ENCODE measurements at regions not wholly inside any gene's neighbourhood (a gene's known extent, or its start where the extent isn't known, plus 50 kb on each side); places are given as distances from the start of the nearest gene placed in this dataset.

- H3K36me3 ChIP-seq (ENCODE audit: control insufficient read depth in 3 of 3, insufficient read depth in 2 of 3, low read depth in 1 of 3, low read length in 3 of 3): no peaks in the 10 kb centered on the region
- no peaks in the 10 kb centered on the region for H3K4me1 ChIP-seq (ENCODE audit: control insufficient read depth in 3 of 3, insufficient read depth in 2 of 3, low read depth in 1 of 3, low read length in 2 of 3)
- FAIRE-seq (no peak), DNase-seq (no peak)
- H3K9me3 ChIP-seq (ENCODE audit: control insufficient read depth in 2 of 2, insufficient read depth in 1 of 2, low read depth in 1 of 2, low read length in 1 of 2): no peaks in the 10 kb centered on the region
- no peak overlapping the region for H3K27ac ChIP-seq (ENCODE audit: low read depth in 1 of 3, low read length in 2 of 3)
- no peaks in the 10 kb centered on the region for H3K27me3 ChIP-seq (ENCODE audit: control insufficient read depth in 3 of 3, insufficient read depth in 3 of 3, low read length in 3 of 3)
- H3K4me3 ChIP-seq (ENCODE audit: low read depth in 1 of 3, low read length in 3 of 3): no peak overlapping the region
- 74 to 79% (median 78%) methylated on average over 1 of the region's 1 CpG for WGBS, 3 donors
Observed at GRCh38 chr5:4984461-4984860, 155.7 kb upstream of the ADAMTS16 start.

DNA sequence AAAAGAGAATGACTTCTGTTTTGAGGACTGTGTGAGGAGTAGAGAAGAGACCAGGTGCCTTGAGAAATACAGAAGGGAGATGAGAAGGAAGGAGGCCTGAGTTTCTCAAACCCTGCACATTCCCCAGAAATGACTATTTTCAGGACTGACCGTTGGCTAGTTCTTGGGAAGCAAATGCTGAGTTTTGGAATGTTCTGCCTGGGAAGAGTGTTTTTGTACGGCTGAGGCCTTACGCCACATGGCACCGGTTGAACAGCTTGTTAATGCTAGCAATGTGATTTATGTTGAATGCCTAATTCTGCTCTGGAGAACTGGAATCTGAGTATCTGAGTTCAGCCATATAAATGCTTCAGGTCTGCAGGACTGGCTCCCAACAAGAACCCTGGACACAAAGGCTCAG is 152.7 kb upstream of the ADAMTS16 start:
- no peak overlapping the region for H3K27ac ChIP-seq (ENCODE audit: low read depth in 1 of 3, low read length in 2 of 3)
- H3K4me3 ChIP-seq (ENCODE audit: low read depth in 1 of 3, low read length in 3 of 3): no peak overlapping the region
- no peak for FAIRE-seq
- no peaks in the 10 kb centered on the region for H3K27me3 ChIP-seq (ENCODE audit: control insufficient read depth in 3 of 3, insufficient read depth in 3 of 3, low read length in 3 of 3)
- no peaks in the 10 kb centered on the region for H3K9me3 ChIP-seq (ENCODE audit: control insufficient read depth in 2 of 2, insufficient read depth in 1 of 2, low read depth in 1 of 2, low read length in 1 of 2)
- no peak for DNase-seq
- 73 to 89% (median 85%) methylated on average over 4 of the region's 4 CpGs for WGBS, 3 donors
- H3K36me3 ChIP-seq (ENCODE audit: control insufficient read depth in 3 of 3, insufficient read depth in 2 of 3, low read depth in 1 of 3, low read length in 3 of 3): no peaks in the 10 kb centered on the region
- H3K4me1 ChIP-seq (ENCODE audit: control insufficient read depth in 3 of 3, insufficient read depth in 2 of 3, low read depth in 1 of 3, low read length in 2 of 3): no peaks in the 10 kb centered on the region

- H3K27me3 ChIP-seq (ENCODE audit: control insufficient read depth in 3 of 3, insufficient read depth in 3 of 3, low read length in 3 of 3): no peaks in the 10 kb centered on the region
- DNase-seq (no peak), FAIRE-seq (no peak)
- no peaks in the 10 kb centered on the region for H3K4me1 ChIP-seq (ENCODE audit: control insufficient read depth in 3 of 3, insufficient read depth in 2 of 3, low read depth in 1 of 3, low read length in 2 of 3)
- no peaks in the 10 kb centered on the region for H3K36me3 ChIP-seq (ENCODE audit: control insufficient read depth in 3 of 3, insufficient read depth in 2 of 3, low read depth in 1 of 3, low read length in 3 of 3)
- no peak overlapping the region for H3K4me3 ChIP-seq (ENCODE audit: low read depth in 1 of 3, low read length in 3 of 3)
- 59 to 76% (median 60%) methylated on average over 1 of the region's 1 CpG for WGBS, 3 donors
- H3K27ac ChIP-seq (ENCODE audit: low read depth in 1 of 3, low read length in 2 of 3): no peak overlapping the region
- H3K9me3 ChIP-seq (ENCODE audit: control insufficient read depth in 2 of 2, insufficient read depth in 1 of 2, low read depth in 1 of 2, low read length in 1 of 2): no peaks in the 10 kb centered on the region
Observed at GRCh38 chr5:4989118-4989517, 151.0 kb upstream of the ADAMTS16 start.

DNA sequence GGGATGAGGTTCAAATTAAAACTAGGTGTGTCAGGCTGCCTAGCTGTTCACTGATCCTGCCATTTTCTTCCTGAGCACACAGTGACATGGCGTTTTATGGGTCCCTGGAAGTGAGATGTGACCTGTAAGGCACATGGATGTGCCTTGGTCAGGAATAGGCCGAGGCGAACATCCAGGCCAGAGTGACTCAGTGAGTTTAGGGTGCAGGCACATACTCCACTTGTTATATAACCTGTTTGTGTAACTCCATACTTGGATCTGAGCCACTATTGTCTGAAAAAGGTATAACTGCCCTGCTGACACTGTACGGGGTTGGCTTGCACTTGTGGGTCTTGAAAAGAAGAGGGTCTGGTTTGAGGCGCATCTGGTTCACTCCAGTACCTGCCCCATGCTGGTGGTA is 150.1 kb upstream of the ADAMTS16 start:
- no peak for FAIRE-seq

GRCh38 chr5:4990462-4990861 is 149.7 kb upstream of the ADAMTS16 start:
- FAIRE-seq (no peak), DNase-seq (no peak)
- H3K36me3 ChIP-seq (ENCODE audit: control insufficient read depth in 3 of 3, insufficient read depth in 2 of 3, low read depth in 1 of 3, low read length in 3 of 3): no peaks in the 10 kb centered on the region
- no peak overlapping the region for H3K4me3 ChIP-seq (ENCODE audit: low read depth in 1 of 3, low read length in 3 of 3)
- WGBS, 3 donors: 79 to 81% (median 79%) methylated on average over 4 of the region's 4 CpGs
- no peaks in the 10 kb centered on the region for H3K9me3 ChIP-seq (ENCODE audit: control insufficient read depth in 2 of 2, insufficient read depth in 1 of 2, low read depth in 1 of 2, low read length in 1 of 2)
- no peak overlapping the region for H3K27ac ChIP-seq (ENCODE audit: low read depth in 1 of 3, low read length in 2 of 3)
- H3K27me3 ChIP-seq (ENCODE audit: control insufficient read depth in 3 of 3, insufficient read depth in 3 of 3, low read length in 3 of 3): no peaks in the 10 kb centered on the region
- H3K4me1 ChIP-seq (ENCODE audit: control insufficient read depth in 3 of 3, insufficient read depth in 2 of 3, low read depth in 1 of 3, low read length in 2 of 3): no peaks in the 10 kb centered on the region

More for the DNA sequence above, 150.1 kb upstream of the ADAMTS16 start:
- DNase-seq: no peak
- H3K4me3 ChIP-seq (ENCODE audit: low read depth in 1 of 3, low read length in 3 of 3): no peak overlapping the region
- H3K4me1 ChIP-seq (ENCODE audit: control insufficient read depth in 3 of 3, insufficient read depth in 2 of 3, low read depth in 1 of 3, low read length in 2 of 3): no peaks in the 10 kb centered on the region
- no peaks in the 10 kb centered on the region for H3K9me3 ChIP-seq (ENCODE audit: control insufficient read depth in 2 of 2, insufficient read depth in 1 of 2, low read depth in 1 of 2, low read length in 1 of 2)
- no peaks in the 10 kb centered on the region for H3K27me3 ChIP-seq (ENCODE audit: control insufficient read depth in 3 of 3, insufficient read depth in 3 of 3, low read length in 3 of 3)
- no peaks in the 10 kb centered on the region for H3K36me3 ChIP-seq (ENCODE audit: control insufficient read depth in 3 of 3, insufficient read depth in 2 of 3, low read depth in 1 of 3, low read length in 3 of 3)
- WGBS, 3 donors: 69 to 85% (median 70%) methylated on average over 5 of the region's 5 CpGs
- H3K27ac ChIP-seq (ENCODE audit: low read depth in 1 of 3, low read length in 2 of 3): no peak overlapping the region

DNA sequence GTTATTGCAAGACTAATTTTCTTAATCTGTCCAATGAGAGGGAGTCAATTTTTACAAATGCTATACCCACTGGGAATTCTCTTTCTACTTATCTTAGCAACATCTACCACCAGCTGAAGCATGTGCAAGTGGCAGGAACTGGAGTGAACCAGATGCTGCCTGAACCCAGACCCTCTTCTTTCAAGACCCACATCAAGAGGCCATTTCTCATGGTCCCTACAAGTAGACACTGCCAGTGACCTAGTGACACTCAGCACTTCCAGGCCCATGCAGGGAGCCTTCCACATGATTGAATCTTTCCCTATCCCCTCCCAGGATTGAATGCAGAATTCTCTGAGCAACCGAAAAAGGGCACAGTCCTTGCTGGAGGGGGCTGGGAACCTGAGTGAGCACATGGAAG is 148.2 kb upstream of the ADAMTS16 start:
- no peak overlapping the region for H3K4me3 ChIP-seq (ENCODE audit: low read depth in 1 of 3, low read length in 3 of 3)
- no peaks in the 10 kb centered on the region for H3K9me3 ChIP-seq (ENCODE audit: control insufficient read depth in 2 of 2, insufficient read depth in 1 of 2, low read depth in 1 of 2, low read length in 1 of 2)
- H3K4me1 ChIP-seq (ENCODE audit: control insufficient read depth in 3 of 3, insufficient read depth in 2 of 3, low read depth in 1 of 3, low read length in 2 of 3): no peaks in the 10 kb centered on the region
- no peak overlapping the region for H3K27ac ChIP-seq (ENCODE audit: low read depth in 1 of 3, low read length in 2 of 3)
- H3K36me3 ChIP-seq (ENCODE audit: control insufficient read depth in 3 of 3, insufficient read depth in 2 of 3, low read depth in 1 of 3, low read length in 3 of 3): no peaks in the 10 kb centered on the region
- no peak for FAIRE-seq
- H3K27me3 ChIP-seq (ENCODE audit: control insufficient read depth in 3 of 3, insufficient read depth in 3 of 3, low read length in 3 of 3): no peaks in the 10 kb centered on the region
- WGBS, 3 donors: 69 to 74% (median 71%) methylated on average over 1 of the region's 1 CpG
- DNase-seq: no peak

- H3K27ac ChIP-seq (ENCODE audit: low read depth in 1 of 3, low read length in 2 of 3): no peak overlapping the region
- no peaks in the 10 kb centered on the region for H3K4me1 ChIP-seq (ENCODE audit: control insufficient read depth in 3 of 3, insufficient read depth in 2 of 3, low read depth in 1 of 3, low read length in 2 of 3)
- FAIRE-seq (no peak), DNase-seq (no peak)
- WGBS, 3 donors: 75 to 81% (median 81%) methylated on average over 4 of the region's 4 CpGs
- H3K36me3 ChIP-seq (ENCODE audit: control insufficient read depth in 3 of 3, insufficient read depth in 2 of 3, low read depth in 1 of 3, low read length in 3 of 3): no peaks in the 10 kb centered on the region
- no peak overlapping the region for H3K4me3 ChIP-seq (ENCODE audit: low read depth in 1 of 3, low read length in 3 of 3)
- peaks cover 0 to 6% of the 10 kb centered on the region in 2 donors for H3K9me3 ChIP-seq (ENCODE audit: control insufficient read depth in 2 of 2, insufficient read depth in 1 of 2, low read depth in 1 of 2, low read length in 1 of 2)
- no peaks in the 10 kb centered on the region for H3K27me3 ChIP-seq (ENCODE audit: control insufficient read depth in 3 of 3, insufficient read depth in 3 of 3, low read length in 3 of 3)
Observed at GRCh38 chr5:4995014-4995413, 145.1 kb upstream of the ADAMTS16 start.

- FAIRE-seq (no peak), DNase-seq (no peak)
- Histone ChIP-seq H3K36me3 (ENCODE audit: control insufficient read depth in 3 of 3, insufficient read depth in 2 of 3, low read depth in 1 of 3, low read length in 3 of 3) (no peaks in the 10 kb centered on the region), H3K4me3 (ENCODE audit: low read depth in 1 of 3, low read length in 3 of 3) (no peak overlapping the region), H3K4me1 (ENCODE audit: control insufficient read depth in 3 of 3, insufficient read depth in 2 of 3, low read depth in 1 of 3, low read length in 2 of 3) (no peaks in the 10 kb centered on the region), H3K9me3 (ENCODE audit: control insufficient read depth in 2 of 2, insufficient read depth in 1 of 2, low read depth in 1 of 2, low read length in 1 of 2) (no peaks in the 10 kb centered on the region), H3K27me3 (ENCODE audit: control insufficient read depth in 3 of 3, insufficient read depth in 3 of 3, low read length in 3 of 3) (no peaks in the 10 kb centered on the region), H3K27ac (ENCODE audit: low read depth in 1 of 3, low read length in 2 of 3) (no peak overlapping the region)
- 61 to 76% (median 62%) methylated on average over 3 of the region's 3 CpGs for WGBS, 3 donors
Observed at GRCh38 chr5:5005353-5005752, 134.8 kb upstream of the ADAMTS16 start.

- Histone ChIP-seq H3K9me3 (ENCODE audit: control insufficient read depth in 2 of 2, insufficient read depth in 1 of 2, low read depth in 1 of 2, low read length in 1 of 2) (no peaks in the 10 kb centered on the region), H3K36me3 (ENCODE audit: control insufficient read depth in 3 of 3, insufficient read depth in 2 of 3, low read depth in 1 of 3, low read length in 3 of 3) (no peaks in the 10 kb centered on the region), H3K4me1 (ENCODE audit: control insufficient read depth in 3 of 3, insufficient read depth in 2 of 3, low read depth in 1 of 3, low read length in 2 of 3) (no peaks in the 10 kb centered on the region), H3K4me3 (ENCODE audit: low read depth in 1 of 3, low read length in 3 of 3) (no peak overlapping the region), H3K27me3 (ENCODE audit: control insufficient read depth in 3 of 3, insufficient read depth in 3 of 3, low read length in 3 of 3) (no peaks in the 10 kb centered on the region), H3K27ac (ENCODE audit: low read depth in 1 of 3, low read length in 2 of 3) (no peak overlapping the region)
- 54 to 87% (median 82%) methylated on average over 3 of the region's 3 CpGs for WGBS, 3 donors
- DNase-seq (no peak), FAIRE-seq (no peak)
Observed at GRCh38 chr5:5006548-5006947, 133.6 kb upstream of the ADAMTS16 start.

Measured in small intestine (tissue), 7 donors.